RWPE1 (cell line): ENCODE measurements at regions not wholly inside any gene's neighbourhood (a gene's known extent, or its start where the extent isn't known, plus 50 kb on each side); places are given as distances from the start of the nearest gene placed in this dataset.

Experiments used
- CTCF ChIA-PET: fragments of 350-600 bp; sonication (Branson Sonifier 250); formaldehyde crosslinking; extraction: SDS; loops from one replicate; lab custom pipeline; 2021; lab: Yijun Ruan, JAX
- POLR2A ChIA-PET: fragments of 400-600 bp; formaldehyde crosslinking; extraction: SDS; loops from one replicate; lab custom pipeline; 2020; ENCODE audit warnings: antibody characterized with exemption; ENCODE audit not compliant: low non-redundant PET; lab: Yijun Ruan, JAX
- DNase-seq: peaks from one replicate; pipeline ENCODE4 v3.0.0; 2012; ENCODE audit warnings: low spot score
- H3K27ac ChIP-seq: fragments of 450-650 bp; 2 replicates; pipeline ENCODE4 v1.5.1; 2017
- CTCF ChIP-seq: fragments of 450-650 bp; conservative IDR thresholded peaks from 2 replicates; pipeline ENCODE4 v1.5.1; 2017; ENCODE audit warnings: low read depth, mild to moderate bottlenecking

GRCh38 chr1:235059221-235059620 lies 69.4 kb downstream of the TOMM20 start:
- CTCF ChIA-PET: no interaction called here
- POLR2A ChIA-PET: no interaction called here
- TF ChIP-seq CTCF: no peak
- no peak overlapping the region for H3K27ac ChIP-seq
- no peak for DNase-seq

- CTCF ChIA-PET: no interaction called here
- POLR2A ChIA-PET: no interaction called here
- TF ChIP-seq CTCF: no peak
Measured at GRCh38 chr1:235058695-235059094, 69.9 kb downstream of the TOMM20 start.

GRCh38 chr1:235057385-235058306 lies 71.0 kb downstream of the TOMM20 start:
- no peak for TF ChIP-seq CTCF
- POLR2A ChIA-PET: no interaction called here
- H3K27ac ChIP-seq: peak overlapping the region; percentile 55
- DNase-seq: no peak
- CTCF ChIA-PET: interaction anchor here (0.7 to 1.6 kb wide), 3 partner anchors 9 to 406 kb away, joined by 3 to 6 read pairs (median 4); no protein-coding TSS in a partner anchor

More at GRCh38 chr1:235058695-235059094, 69.9 kb downstream of the TOMM20 start:
- no peak for DNase-seq
- no peak overlapping the region for H3K27ac ChIP-seq

GRCh38 chr1:235056937-235057336 lies 71.7 kb downstream of the TOMM20 start:
- ChIA-PET CTCF (interaction anchor here (1.4 to 1.6 kb wide), 2 partner anchors 10 to 27 kb away, joined by 4 to 6 read pairs; no protein-coding TSS in a partner anchor), POLR2A (no interaction called here)
- peak; percentile 57 for TF ChIP-seq CTCF
- DNase-seq: peak; percentile 87
- H3K27ac ChIP-seq: peak overlapping the region; percentile 55

GRCh38 chr1:235054936-235055335 lies 73.7 kb downstream of the TOMM20 start:
- H3K27ac ChIP-seq: peak overlapping the region; percentile 24; the same call in 1 of the 2 replicates
- no peak for TF ChIP-seq CTCF
- CTCF ChIA-PET: no interaction called here
- no peak for DNase-seq
- POLR2A ChIA-PET: no interaction called here

GRCh38 chr1:235054466-235054865 lies 74.2 kb downstream of the TOMM20 start:
- ChIA-PET POLR2A (no interaction called here), CTCF (interaction anchor here (0.6 kb wide), 1 partner anchor 110 kb away, joined by 3 read pairs; no protein-coding TSS in a partner anchor)
- no peak for TF ChIP-seq CTCF
- no peak overlapping the region; the same call in 1 of the 2 replicates for H3K27ac ChIP-seq
- no peak for DNase-seq
